GM12872 (cell line): ENCODE measurements at regions not wholly inside any gene's neighbourhood (a gene's known extent, or its start where the extent isn't known, plus 50 kb on each side); places are given as distances from the start of the nearest gene placed in this dataset.

Experiments used
- TF ChIP-seq, protein P1 (sequence below): IDR thresholded peaks from 3 replicates; pipeline ENCODE4 v1.5.1; 2011; ENCODE audit warnings: low read depth, mild to moderate bottlenecking, low read length, moderate library complexity; ENCODE audit not compliant: insufficient read depth

GRCh38 chr4:11183356-11183740 is 245.3 kb downstream of the HS3ST1 start:
- TF ChIP-seq, protein P1, sequence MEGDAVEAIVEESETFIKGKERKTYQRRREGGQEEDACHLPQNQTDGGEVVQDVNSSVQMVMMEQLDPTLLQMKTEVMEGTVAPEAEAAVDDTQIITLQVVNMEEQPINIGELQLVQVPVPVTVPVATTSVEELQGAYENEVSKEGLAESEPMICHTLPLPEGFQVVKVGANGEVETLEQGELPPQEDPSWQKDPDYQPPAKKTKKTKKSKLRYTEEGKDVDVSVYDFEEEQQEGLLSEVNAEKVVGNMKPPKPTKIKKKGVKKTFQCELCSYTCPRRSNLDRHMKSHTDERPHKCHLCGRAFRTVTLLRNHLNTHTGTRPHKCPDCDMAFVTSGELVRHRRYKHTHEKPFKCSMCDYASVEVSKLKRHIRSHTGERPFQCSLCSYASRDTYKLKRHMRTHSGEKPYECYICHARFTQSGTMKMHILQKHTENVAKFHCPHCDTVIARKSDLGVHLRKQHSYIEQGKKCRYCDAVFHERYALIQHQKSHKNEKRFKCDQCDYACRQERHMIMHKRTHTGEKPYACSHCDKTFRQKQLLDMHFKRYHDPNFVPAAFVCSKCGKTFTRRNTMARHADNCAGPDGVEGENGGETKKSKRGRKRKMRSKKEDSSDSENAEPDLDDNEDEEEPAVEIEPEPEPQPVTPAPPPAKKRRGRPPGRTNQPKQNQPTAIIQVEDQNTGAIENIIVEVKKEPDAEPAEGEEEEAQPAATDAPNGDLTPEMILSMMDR: no peak

GRCh38 chr4:11182586-11183355 is 245.9 kb downstream of the HS3ST1 start:
- TF ChIP-seq, protein P1: no peak

GRCh38 chr4:11182031-11182430 is 246.7 kb downstream of the HS3ST1 start:
- TF ChIP-seq, protein P1: no peak

GRCh38 chr4:11179796-11180195 is 248.9 kb downstream of the HS3ST1 start:
- TF ChIP-seq, protein P1: no peak

GRCh38 chr4:11178433-11178832 is 250.3 kb downstream of the HS3ST1 start:
- TF ChIP-seq, protein P1: no peak

DNA sequence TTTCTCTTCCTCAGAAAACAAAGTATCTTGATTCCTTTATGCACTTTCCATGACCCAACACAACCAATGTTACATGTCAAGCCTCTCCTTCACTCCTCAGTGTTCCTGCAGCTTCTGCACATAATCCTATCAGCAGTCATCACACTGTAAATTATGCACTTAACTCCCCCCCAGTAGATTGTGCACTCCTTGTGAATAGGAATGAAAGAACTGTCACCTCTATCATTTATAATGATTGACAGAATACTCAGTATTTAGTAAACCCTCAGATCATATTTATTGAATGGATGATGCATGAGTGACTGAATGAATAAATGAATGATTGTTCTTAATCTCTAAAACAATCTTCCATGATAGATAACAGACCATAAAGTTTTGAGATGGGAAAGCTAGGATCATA is 253.3 kb downstream of the HS3ST1 start:
- TF ChIP-seq, protein P1: no peak

DNA sequence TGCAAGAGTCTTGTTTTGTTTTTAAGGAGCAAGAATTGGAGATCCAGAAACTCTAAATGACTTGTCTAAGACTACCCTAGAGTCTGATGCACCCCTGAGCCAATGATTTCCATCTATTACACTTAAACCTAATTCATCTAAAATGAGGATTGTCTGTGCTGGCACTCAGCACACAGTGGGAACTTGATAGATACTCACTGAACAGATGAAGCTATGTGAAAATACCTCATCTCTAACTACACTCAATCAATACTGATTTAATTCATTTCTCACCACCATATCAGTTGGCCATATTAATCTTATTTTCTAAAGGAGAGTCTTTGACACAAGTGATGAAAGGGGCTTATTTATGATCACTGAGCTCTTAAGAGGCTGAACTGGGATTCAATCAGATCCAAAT is 262.1 kb downstream of the HS3ST1 start:
- TF ChIP-seq, protein P1: no peak

GRCh38 chr4:11166034-11166433 is 262.7 kb downstream of the HS3ST1 start:
- TF ChIP-seq, protein P1: no peak
